ENCODE measurements at regions not wholly inside any gene's neighbourhood (a gene's known extent, or its start where the extent isn't known, plus 50 kb on each side); places are given as distances from the start of the nearest gene placed in this dataset.

DNA sequence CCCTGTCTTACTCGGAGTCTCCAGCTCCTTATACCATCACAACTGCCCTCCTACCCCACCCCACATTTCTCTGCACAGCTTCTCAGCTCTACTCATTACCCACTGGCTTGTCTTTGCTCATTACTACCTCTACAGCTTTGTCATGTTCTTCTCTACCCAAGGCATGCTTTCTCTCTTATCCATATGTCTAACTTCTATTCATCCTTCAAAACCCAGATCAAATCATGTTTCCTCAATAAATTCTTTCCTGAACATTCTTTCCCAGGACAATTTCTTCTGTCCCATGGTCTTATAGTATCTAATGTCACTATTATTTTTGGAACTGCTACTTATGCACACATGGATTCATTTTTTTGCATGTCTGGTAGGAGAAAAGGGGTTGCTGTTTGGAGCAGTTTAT lies 231.4 kb downstream of the PTEN start:
- H3K4me1 ChIP-seq (ENCODE audit: control insufficient read depth, extremely low read depth, insufficient read depth, low read length) = peaks cover 4% of the 10 kb centered on the region
- no peak overlapping the region for H3K9ac ChIP-seq (ENCODE audit: insufficient read depth, low read length)
- no peak overlapping the region for H3K4me2 ChIP-seq (ENCODE audit: extremely low read depth, insufficient read depth, low read length)
- no peaks in the 10 kb centered on the region for H4K20me1 ChIP-seq (ENCODE audit: control insufficient read depth, extremely low read depth, insufficient read depth, low read length)
- H3K9me3 ChIP-seq (ENCODE audit: control insufficient read depth, insufficient read depth, low read depth, low read length) = no peaks in the 10 kb centered on the region
- H3K27ac ChIP-seq (ENCODE audit: insufficient read depth, low read length) = no peak overlapping the region
- TF ChIP-seq, protein P1, sequence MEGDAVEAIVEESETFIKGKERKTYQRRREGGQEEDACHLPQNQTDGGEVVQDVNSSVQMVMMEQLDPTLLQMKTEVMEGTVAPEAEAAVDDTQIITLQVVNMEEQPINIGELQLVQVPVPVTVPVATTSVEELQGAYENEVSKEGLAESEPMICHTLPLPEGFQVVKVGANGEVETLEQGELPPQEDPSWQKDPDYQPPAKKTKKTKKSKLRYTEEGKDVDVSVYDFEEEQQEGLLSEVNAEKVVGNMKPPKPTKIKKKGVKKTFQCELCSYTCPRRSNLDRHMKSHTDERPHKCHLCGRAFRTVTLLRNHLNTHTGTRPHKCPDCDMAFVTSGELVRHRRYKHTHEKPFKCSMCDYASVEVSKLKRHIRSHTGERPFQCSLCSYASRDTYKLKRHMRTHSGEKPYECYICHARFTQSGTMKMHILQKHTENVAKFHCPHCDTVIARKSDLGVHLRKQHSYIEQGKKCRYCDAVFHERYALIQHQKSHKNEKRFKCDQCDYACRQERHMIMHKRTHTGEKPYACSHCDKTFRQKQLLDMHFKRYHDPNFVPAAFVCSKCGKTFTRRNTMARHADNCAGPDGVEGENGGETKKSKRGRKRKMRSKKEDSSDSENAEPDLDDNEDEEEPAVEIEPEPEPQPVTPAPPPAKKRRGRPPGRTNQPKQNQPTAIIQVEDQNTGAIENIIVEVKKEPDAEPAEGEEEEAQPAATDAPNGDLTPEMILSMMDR (conservative IDR thresholded peaks at IDR 0.05 in 1 of 2, IDR thresholded peaks at IDR 0.05 in 1 of 2; ENCODE audit: low read depth in 1 of 2, low read length in 2 of 2) = no peak
- TF ChIP-seq EZH2 (IDR thresholded peaks at IDR 0.05; ENCODE audit: low read length, missing control alignments) = no peak
- no peaks in the 10 kb centered on the region for H3K27me3 ChIP-seq (ENCODE audit: control insufficient read depth, insufficient read depth, low read length)
- DNase-seq (ENCODE audit: low read depth in 2 of 2) = no peak
- H3K4me3 ChIP-seq (replicated peaks in 1 of 4; ENCODE audit: control extremely low read depth in 1 of 4, insufficient read depth in 1 of 4, low read depth in 3 of 4, low read length in 4 of 4) = no peak overlapping the region
- no peaks in the 10 kb centered on the region for H3K79me2 ChIP-seq (ENCODE audit: control insufficient read depth, insufficient read depth, low read length)
- H2AFZ ChIP-seq (ENCODE audit: low read length) = no peak overlapping the region
- no peaks in the 10 kb centered on the region for H3K36me3 ChIP-seq (ENCODE audit: control insufficient read depth, insufficient read depth, low read length)

DNA sequence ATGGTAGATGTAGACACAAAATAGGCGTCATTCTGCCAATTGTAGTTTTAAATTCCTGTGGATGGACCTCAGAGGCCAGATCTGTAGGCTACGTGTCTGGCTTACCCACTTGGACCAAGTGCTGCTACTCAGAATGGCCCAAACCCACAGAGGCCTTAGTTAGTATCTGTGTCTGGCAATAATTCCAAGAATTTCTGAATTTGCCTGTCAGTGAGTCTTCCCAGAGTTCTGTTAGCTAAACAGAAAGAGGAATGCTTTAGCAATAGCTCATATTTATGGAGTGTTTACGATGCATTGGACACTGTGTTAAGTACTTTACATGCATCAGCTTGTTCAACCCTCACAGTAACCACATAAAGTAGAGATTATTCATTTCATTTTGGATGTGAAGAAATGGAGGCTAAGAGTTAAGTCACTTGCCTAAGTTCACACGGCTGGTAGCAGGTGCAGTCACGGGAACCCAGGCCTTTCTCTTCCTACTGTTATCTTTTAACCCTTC lies 231.8 kb downstream of the PTEN start:
- Histone ChIP-seq H4K20me1 (ENCODE audit: control insufficient read depth, extremely low read depth, insufficient read depth, low read length) (no peaks in the 10 kb centered on the region), H2AFZ (ENCODE audit: low read length) (no peak overlapping the region), H3K27me3 (ENCODE audit: control insufficient read depth, insufficient read depth, low read length) (no peaks in the 10 kb centered on the region), H3K79me2 (ENCODE audit: control insufficient read depth, insufficient read depth, low read length) (no peaks in the 10 kb centered on the region), H3K4me3 (replicated peaks in 1 of 4; ENCODE audit: control extremely low read depth in 1 of 4, insufficient read depth in 1 of 4, low read depth in 3 of 4, low read length in 4 of 4) (no peak overlapping the region), H3K4me2 (ENCODE audit: extremely low read depth, insufficient read depth, low read length) (no peak overlapping the region), H3K9ac (ENCODE audit: insufficient read depth, low read length) (no peak overlapping the region), H3K27ac (ENCODE audit: insufficient read depth, low read length) (no peak overlapping the region), H3K4me1 (ENCODE audit: control insufficient read depth, extremely low read depth, insufficient read depth, low read length) (peaks cover 4% of the 10 kb centered on the region), H3K36me3 (ENCODE audit: control insufficient read depth, insufficient read depth, low read length) (no peaks in the 10 kb centered on the region), H3K9me3 (ENCODE audit: control insufficient read depth, insufficient read depth, low read depth, low read length) (no peaks in the 10 kb centered on the region)
- TF ChIP-seq EZH2 (IDR thresholded peaks at IDR 0.05; ENCODE audit: low read length, missing control alignments) = no peak
- TF ChIP-seq, protein P1 (conservative IDR thresholded peaks at IDR 0.05 in 1 of 2, IDR thresholded peaks at IDR 0.05 in 1 of 2; ENCODE audit: low read depth in 1 of 2, low read length in 2 of 2) = no peak
- DNase-seq (ENCODE audit: low read depth in 2 of 2) = peak; percentile 73 to 90

DNA sequence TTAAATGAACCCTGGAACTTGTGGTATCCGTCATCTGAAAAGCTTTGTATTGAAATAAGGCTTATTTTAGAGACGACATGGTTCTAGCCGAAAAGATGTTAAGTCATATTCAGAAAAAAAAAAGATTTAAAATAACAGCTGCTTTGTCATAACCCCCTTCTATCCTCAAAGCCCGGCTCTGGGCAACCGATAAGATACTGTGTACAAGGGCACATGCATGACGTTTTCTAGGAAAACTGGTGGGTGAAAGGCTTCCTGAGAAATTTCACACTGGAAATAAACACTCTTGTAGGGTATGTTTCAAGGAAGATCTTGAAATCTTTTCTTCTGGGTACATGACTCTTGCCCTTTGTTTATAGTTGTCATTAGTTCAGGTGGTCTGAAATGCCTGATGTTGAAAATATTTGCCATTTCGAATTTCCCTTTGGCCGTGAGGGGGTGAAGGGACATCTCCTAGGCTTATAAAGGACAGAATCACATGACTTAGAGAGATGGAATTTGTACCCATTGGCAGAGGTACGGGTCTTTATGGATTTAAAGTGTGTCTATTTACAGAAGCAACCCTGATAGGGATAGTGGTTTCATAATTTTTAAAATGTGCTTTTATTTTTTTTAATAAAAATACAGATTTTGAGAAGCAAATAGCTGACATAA lies 232.5 kb downstream of the PTEN start:
- Histone ChIP-seq H3K27me3 (ENCODE audit: control insufficient read depth, insufficient read depth, low read length) (no peaks in the 10 kb centered on the region), H3K4me2 (ENCODE audit: extremely low read depth, insufficient read depth, low read length) (no peak overlapping the region)
- DNase-seq (ENCODE audit: low read depth in 2 of 2) = no peak

More for the DNA sequence above, 232.5 kb downstream of the PTEN start:
- Histone ChIP-seq H3K4me3 (replicated peaks in 1 of 4; ENCODE audit: control extremely low read depth in 1 of 4, insufficient read depth in 1 of 4, low read depth in 3 of 4, low read length in 4 of 4) (no peak overlapping the region), H3K79me2 (ENCODE audit: control insufficient read depth, insufficient read depth, low read length) (no peaks in the 10 kb centered on the region), H3K9ac (ENCODE audit: insufficient read depth, low read length) (no peak overlapping the region), H4K20me1 (ENCODE audit: control insufficient read depth, extremely low read depth, insufficient read depth, low read length) (no peaks in the 10 kb centered on the region), H3K4me1 (ENCODE audit: control insufficient read depth, extremely low read depth, insufficient read depth, low read length) (peaks cover 5% of the 10 kb centered on the region), H3K9me3 (ENCODE audit: control insufficient read depth, insufficient read depth, low read depth, low read length) (no peaks in the 10 kb centered on the region), H3K27ac (ENCODE audit: insufficient read depth, low read length) (no peak overlapping the region), H3K36me3 (ENCODE audit: control insufficient read depth, insufficient read depth, low read length) (no peaks in the 10 kb centered on the region), H2AFZ (ENCODE audit: low read length) (no peak overlapping the region)
- TF ChIP-seq, protein P1 (conservative IDR thresholded peaks at IDR 0.05 in 1 of 2, IDR thresholded peaks at IDR 0.05 in 1 of 2; ENCODE audit: low read depth in 1 of 2, low read length in 2 of 2) = no peak
- no peak for TF ChIP-seq EZH2 (IDR thresholded peaks at IDR 0.05; ENCODE audit: low read length, missing control alignments)
